Ammon's horn (tissue), 1 donor: ENCODE measurements at regions not wholly inside any gene's neighbourhood (a gene's known extent, or its start where the extent isn't known, plus 50 kb on each side); places are given as distances from the start of the nearest gene placed in this dataset.

Experiments used
- DNase-seq: peaks from one replicate; pipeline ENCODE4 v3.0.0-alpha.2; 2016; ENCODE audit warnings: low spot score

DNA sequence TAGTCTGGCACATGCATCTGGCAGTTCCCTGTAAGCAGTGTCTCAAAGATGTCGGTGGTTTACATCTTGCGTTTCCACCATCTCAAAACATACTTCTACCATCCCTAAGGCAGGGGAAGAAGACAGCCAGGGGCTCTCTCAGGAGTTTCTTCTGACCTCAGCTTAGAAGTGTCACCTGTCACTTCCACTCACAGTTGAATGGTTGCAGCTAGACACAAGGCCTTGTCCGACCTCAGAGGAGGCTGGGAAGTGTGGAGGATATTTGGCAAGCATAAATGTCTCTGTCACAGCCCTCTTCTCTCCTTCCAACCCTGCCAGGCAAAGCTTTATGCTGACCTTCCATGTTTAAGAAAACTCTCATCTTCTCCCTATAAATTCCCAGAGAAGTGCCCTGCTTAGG lies 193.3 kb downstream of the HERPUD2 start:
- no peak for DNase-seq

DNA sequence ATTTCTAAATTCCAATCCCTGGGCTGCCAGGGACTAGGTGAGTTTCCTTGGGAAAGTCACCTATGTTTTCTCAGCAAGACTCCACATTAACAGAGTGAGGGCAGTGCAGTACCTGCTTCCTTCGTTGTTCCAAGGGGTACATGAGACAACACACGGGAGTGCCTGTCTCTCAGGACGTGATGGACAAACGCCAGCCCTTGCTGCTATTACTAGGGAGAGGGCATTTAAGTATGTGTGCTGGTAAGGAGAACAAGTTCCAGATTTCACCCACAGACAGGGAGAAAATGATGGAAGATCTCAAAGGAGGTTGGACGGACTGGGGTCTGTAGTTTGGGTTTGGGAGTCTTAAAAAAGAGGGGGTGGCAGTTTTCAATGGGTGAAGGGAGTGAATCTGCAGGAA lies 195.7 kb downstream of the HERPUD2 start:
- DNase-seq: no peak

DNA sequence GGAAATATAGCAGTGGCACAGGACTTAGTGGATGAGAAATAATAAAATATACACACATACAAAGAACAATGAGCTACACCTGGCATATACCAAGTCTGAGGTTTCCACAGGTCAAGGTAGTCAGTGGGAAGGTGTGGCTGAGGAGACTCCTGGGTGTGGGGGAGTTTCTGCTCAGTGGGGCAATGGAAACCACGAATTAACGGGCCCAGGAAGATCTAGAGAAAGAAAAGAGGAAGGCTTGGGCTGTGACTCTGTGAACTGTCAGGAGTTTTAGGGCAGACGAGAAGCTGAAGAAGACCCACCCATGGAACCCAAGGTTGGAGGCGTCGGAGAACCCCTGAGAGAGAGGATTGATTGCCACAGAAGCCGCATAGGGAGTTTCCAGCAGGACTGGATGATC lies 196.5 kb downstream of the HERPUD2 start:
- DNase-seq: no peak

DNA sequence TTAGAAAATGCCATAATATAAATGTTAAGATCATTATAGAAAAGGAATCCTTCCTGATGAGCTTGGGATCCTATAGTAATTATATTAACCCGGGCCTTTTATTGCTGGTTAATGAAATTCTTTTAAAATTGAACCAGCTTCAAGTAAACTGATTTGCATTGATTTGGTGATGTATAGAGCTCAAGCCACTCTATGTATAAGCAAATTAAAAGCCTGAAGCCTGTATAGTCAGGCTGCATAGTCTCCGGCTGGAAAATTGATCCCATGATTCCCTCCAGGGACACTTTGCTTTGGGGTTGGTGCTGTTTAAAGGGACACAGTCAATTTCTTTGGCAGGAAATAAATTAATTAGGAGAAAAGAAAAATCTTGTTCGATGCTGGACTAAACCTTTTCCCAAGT lies 199.1 kb downstream of the HERPUD2 start:
- DNase-seq: no peak

DNA sequence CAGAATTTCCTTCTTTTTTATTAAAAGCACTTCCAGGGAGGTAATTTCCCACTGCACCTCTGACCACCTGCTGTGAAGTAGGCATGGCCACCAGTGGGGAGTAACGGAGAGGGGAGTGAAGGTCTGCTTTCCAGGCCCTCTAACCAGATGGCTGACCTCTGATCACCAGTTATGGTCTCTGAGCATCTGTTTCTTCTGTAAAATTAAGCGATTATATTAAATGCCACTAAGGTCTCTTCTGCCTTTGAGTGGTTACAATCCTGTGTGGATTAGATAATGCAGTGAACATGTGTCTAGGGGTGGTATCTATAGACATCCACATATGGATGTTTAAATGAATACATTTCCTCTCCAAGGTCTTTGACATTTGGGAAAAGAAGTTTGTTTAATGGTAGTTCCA lies 199.6 kb downstream of the HERPUD2 start:
- DNase-seq: no peak

DNA sequence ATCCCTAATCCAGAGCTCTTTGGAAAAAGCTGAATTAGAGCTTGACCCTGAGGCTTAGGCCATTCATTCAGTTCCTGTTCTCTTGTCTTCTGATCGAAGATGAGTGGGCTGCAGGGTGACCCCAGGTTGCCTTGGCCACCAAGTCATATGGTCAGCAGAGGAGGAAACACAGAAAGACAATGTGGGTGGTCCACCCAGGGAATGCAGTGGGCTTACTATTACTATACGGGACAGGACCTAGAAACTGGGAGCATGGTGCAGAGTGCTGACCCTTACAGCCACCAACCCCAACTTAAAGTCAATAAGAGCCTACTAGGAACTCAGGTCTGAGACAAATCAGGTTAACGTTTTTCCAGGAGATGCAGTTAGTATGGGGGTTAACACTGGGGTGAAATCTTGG lies 200.5 kb downstream of the HERPUD2 start:
- no peak for DNase-seq

DNA sequence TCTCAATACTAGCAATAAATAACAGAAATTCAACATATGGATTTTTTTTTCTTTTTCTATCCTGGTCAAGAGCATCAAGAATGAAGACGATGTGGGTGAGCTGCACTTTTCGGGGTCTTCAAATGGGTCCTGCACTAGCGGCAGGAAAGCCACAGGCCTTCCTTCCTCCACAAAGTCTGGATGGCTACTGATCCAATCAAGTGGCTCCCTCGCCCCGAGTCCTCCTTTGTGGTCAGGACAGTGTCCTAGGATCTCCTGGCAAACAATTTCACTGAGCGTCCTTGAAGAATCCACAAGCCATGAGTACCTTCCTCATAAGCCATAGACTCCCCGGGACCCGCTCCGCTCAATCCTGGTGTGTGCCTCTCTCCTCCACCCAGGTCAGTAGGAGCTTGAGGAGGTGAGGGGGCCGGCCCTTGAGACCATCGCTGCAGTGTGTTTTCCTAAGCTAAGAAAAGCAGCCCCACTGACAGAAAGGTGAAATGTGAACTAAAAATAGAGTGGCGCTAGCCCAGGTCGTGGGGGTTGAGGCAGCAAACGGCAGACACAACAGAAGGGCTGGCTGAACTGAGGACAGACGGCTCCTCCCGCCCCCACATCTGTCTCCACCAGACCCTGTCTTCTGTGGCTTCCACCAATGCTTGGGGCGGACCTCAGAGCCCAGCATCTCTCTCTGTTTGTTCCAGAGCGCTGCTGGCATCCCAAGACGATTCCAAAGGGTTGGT lies 202.3 kb downstream of the HERPUD2 start:
- no peak for DNase-seq

DNA sequence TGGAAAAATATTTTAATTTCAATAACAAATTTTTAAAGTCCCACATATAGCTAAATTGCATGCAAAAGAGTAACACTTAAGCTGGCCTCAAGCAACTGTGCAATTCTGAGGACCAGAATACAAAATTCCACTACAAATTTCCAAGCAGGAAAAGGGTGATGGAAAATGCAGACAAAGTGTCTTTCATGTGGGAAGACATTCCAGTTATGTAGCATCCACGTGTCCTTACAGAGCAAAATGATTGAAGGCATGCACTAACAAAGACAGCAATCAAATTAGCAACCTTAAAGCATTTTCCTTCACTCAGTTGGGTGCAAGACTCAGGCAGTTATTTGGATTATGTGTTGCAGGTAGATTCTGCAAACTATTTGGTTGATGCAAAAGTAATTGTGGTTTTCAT lies 203.7 kb downstream of the HERPUD2 start:
- DNase-seq: no peak

DNA sequence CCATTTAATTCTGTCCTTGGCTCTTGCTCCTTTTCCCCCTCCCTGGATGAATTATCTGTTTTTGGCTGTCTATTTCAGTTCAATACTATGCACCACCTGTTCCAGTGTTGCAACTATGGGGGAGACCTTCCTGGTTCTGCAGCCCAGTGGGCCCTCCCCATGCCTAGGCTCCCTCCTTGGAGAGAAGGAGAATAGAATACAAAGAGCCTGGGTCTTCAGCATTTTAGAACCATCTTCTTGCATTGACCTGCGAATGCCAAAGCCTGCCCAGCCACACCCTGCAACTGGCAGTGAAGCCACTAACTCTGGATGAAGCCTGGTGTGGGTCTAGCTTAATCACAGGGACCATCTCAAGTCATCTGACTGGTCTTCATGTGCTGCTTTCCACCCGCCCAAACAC lies 207.1 kb downstream of the HERPUD2 start:
- no peak for DNase-seq

DNA sequence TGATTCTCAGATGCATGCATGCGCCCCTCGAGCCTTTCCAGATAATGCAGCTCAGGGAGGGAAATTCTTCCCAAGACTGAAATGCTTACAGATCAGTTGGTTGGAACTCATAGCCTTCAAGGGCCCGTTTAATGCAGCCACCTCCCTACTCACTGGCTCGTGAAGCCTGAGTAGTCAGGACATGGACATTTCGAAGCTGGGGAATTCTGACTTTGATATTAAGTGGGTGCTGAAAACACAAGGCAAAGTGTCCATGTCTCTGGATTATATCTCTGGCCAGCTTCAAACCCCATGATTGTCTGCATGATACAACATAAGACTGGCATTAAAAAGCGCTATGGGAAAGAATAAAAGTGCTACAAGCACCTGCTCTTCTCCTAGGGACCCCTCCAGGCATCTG lies 207.5 kb downstream of the HERPUD2 start:
- no peak for DNase-seq

DNA sequence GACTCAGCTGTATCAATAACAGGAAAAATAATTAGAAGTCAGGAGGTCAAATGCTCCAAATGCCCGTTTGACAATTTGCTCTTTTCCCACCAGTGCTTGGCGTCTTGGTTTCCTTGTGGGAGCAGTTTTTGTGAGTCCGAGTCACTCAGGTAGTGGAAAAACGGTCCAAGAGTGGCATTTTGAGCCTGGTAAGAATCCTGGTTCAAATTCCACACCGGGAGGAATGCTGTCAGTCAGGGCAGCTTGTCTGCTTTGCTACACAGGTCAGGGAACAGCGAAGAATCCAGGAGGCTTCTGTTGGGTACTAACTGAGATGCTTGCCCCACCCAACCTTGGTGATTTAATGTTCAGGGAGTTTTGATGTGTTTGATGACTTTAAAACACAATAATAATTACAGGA lies 209.5 kb downstream of the HERPUD2 start:
- no peak for DNase-seq

DNA sequence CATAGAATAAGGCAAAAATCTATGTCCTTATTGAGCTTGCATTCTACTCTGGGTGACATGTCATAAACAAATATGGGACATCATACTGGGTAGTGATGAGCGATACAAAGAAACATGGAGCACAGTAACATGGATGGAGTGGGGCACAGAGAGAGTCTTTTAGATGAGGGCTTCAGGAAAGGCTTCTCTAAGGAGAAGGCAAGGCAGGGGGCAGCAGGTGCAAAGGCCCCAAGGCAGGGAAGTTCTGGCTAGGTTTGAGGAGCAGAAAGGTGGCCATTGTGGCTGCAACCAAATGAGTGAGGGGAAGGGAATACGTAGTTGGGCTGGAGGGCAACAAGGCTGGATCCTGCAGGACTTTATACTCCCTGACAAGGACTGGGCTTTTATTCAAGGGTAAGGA lies 211.4 kb downstream of the HERPUD2 start:
- DNase-seq: no peak

DNA sequence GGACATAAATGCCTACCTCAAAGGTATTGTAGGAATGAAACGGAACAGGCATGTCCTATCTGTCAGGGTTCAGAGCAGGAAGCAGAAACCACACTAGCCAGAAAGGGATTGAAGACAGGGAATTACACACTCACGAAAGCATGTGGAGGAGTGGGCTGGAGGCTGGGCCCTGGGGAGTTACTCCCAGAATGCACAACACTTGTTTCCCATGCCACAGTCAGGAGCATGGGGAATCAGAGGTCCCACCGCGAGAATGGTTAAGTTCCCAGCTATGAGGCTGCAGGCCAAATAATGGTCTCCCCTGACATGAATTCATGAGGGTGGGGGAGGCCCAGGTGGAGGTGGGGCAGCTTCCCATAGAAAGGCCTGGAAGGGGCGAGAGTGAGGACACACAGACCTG lies 212.7 kb downstream of the HERPUD2 start:
- no peak for DNase-seq

DNA sequence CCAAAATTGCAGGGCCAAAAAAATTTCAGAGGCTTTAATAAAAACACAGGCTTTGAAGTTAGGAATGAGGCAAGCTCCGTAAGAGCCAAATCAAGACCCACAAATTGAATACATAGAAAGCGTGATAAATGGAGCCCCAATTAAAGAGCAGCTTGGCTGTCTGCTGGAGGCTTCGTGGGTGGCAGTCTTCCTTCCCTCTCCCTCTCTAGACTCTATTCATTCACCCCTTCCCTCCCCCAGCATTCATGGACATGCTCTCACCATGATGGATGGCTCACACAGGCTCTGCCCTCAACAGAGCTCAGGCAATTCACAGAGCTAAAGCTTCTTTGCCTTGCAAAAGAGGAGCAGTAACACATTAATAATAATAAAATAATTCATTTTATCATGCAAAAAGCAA lies 214.1 kb downstream of the HERPUD2 start:
- no peak for DNase-seq

DNA sequence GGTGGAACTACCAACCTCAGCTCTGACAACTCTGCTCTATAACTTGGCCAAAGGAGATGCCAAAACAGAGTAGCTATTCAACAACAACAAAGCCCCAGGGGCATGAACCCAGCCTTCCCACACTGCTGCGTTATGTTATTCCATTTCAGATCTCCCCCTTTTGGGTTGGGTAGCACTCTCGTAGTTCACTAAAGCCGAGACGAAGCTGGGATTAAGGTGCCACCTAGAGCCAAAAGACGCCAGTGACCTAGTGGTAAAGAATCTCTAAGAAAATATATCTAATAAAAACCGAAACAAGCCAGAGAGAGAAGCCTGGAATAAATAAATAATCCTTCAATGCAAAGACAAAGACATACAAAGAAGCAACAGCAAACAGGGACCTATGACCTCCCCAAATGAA lies 217.3 kb downstream of the HERPUD2 start:
- no peak for DNase-seq

DNA sequence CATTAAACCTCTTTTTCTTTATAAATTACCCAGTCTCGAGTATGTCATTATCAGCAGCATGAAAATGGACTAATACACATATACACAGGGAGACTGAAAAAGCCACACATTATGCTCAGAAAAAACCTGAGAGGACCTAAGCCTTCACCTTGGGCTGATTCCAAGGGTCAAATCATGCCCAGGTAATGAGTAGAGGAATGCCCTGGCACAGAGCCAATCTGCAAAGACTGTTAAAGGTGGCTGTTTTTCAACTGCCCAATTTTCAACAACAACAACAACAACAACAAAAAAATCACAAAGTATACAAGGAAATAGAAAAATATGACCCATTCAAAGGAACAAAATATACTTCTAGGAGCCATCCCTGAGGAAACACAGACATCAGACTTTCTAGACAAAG lies 220.2 kb upstream of the TBX20 start:
- no peak for DNase-seq

DNA sequence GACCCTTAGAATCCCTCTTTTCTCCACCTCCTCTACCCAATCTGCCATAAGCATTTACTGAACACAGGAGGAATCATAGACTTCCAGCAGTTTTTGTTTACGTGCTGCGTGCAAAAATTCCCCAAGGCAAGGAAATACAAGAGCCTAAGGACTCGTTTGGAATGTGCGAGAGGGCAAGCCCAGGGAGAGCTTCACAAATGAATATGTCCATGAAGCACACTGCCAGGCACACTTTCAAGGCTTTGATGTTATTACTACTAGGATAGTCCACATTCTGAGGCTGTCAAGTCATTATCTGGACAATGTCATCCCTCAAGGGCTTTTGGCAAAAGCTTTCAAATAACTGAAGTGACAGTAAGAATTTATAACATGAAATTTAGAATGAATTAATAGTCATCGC lies 214.7 kb upstream of the TBX20 start:
- no peak for DNase-seq

DNA sequence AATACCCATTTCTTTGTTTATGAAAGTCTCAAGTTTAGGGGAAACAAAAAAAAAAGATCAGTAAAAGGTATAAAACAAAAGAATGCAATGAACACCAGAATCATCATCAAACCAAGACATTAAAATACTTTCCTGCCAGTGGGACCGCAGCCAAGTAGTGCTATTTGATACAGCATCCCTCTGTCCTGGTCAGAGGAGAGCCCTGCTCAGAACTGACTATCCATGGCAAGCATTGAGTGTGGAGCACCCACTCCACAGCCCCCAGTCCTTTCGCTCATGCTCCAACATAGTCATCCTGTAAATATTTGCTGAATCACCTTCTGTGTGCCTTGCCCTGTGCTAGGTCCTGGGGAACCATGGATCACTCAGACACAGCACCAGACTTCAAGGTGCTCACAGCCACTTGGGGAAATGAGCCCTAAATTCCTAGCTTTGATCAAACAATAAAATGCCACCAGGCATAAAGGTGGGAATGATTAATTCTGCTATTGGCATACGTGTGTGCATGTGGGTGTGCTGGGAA lies 213.6 kb upstream of the TBX20 start:
- no peak for DNase-seq

DNA sequence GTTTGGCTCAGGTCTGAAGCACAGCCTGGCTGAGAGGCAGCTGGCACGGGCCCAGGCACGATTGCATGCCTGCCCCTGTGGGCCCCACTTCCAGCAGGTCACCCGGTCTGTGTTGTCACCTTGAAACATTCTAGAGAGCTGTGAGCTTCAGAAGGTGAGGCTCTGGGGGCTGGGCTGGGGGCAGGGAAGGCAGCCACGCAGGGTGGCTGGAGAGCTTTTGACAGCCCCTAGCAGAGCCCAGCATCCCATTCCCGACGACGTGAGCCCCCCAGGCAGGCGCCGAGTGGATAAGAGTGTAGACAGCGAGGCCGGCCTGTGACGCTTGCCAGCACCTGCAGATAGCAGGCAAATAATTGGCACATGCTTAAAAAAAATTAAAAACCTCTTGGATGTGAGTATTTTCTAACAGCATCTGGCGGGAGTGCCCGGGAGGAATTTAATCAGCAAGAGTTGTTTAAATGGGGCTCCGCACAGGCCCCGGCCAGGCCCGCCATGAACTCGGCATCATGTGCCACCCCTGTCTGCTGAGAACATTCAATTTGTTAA lies 212.0 kb upstream of the TBX20 start:
- DNase-seq: no peak

DNA sequence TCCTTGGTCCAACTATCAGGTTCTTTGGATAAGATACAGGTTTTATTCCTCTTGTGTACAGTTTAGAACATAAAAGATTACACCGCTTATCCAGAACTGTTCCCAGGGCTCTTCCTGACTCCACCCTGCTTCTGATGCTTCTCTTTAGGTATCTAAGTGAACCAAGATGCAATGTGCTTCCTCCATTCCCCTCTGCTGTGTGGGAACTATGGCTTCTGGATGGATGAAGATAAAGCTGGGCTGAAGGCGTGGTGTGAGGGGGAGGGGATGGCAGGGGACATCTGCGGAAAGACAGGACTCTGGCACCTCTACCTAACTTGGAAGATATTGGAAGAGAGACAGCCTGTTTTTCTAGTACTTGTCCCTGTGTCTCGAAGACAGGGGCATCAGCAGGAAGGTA lies 209.9 kb upstream of the TBX20 start:
- DNase-seq: no peak

DNA sequence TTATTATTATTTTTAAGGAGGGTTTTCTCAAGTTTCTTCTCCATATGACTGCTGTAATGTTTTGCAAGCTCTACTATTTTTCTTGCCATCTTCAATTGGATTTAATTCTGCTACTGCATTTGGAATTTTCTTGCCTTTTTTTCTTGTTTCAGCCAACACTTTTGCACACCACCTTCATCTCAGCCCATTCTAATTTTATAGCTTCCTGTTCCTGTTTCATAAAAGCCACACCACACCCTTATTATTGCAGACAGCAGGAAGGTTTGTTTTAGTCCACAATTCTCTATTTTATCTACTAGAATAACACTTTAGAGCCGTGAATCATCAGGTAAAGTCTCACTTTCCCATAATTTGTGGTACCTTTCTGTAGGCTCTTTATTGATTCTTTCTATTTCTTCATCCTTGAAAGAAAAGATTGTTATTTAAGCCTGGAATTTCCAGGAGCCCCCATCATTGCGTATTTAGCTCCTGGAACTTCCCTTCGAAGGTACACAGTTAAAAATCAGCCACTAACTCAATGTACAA lies 209.3 kb upstream of the TBX20 start:
- no peak for DNase-seq

DNA sequence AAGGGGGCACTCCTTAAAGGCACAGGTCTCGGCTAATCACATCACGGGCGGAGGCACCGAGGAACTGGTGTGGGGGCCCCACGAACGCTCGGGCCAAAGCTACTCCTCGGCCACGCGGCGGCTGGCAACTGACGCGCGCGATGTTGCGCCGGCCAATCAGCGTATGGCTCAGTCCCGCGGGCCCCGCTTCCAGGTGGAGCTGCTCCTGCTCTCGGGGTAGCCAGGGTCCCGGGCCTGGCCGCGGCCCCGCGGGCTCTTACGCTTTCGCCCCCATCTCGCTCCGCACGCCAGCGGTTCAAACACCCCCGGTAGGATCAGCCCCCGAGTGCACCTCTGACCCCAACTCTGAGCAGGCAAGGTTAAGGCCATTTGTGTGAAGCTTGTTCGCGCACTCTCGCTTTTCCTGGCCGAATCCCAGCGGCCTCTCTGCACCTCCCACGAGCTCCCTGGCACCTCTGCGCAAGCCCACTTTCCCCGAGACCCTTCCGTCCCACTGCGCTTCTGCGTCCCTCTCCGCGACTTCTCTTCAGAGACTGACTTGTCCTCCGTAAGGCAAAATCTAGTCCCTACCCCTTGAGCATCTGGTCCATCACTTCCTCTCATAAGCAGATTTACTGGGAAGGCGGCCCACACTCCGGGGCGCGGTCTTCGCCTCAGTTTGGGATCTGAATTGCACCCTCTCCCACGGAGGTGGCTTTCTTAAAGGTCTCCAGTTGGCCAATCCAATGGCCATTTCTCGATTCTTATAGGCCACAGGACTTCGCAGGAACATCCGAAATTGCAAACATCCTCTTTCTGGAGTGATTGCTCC lies 200.9 kb upstream of the TBX20 start:
- no peak for DNase-seq
